ENCODE measurements at regions not wholly inside any gene's neighbourhood (a gene's known extent, or its start where the extent isn't known, plus 50 kb on each side); places are given as distances from the start of the nearest gene placed in this dataset.

GRCh38 chr5:3034881-3035280 lies 283.4 kb upstream of the IRX2 start:
- ATAC-seq, result no peak
- no peak overlapping the region for H3K27ac ChIP-seq (ENCODE audit: low read length)
- no peaks in the 10 kb centered on the region for H3F3A ChIP-seq (ENCODE audit: low read length, unreplicated experiment)
- intact Hi-C loops (cut with micrococcal nuclease), result no loop called here
- no peaks in the 10 kb centered on the region for H3K79me2 ChIP-seq (ENCODE audit: low read length)
- H3K4me2 ChIP-seq (ENCODE audit: low read length), result no peak overlapping the region
- H3K4me1 ChIP-seq (ENCODE audit: insufficient read depth, low read length), result no peaks in the 10 kb centered on the region
- TF ChIP-seq EZH2phosphoT487 (IDR thresholded peaks at IDR 0.05; ENCODE audit: borderline replicate concordance, low read length) (no peak), CTCF (conservative IDR thresholded peaks at IDR 0.05; ENCODE audit: low read depth, low read length) (no peak), EZH2 (IDR thresholded peaks at IDR 0.05; ENCODE audit: low read length, unreplicated experiment) (no peak)
- H2AFZ ChIP-seq (ENCODE audit: low read length), result no peak overlapping the region
- H3K9me2 ChIP-seq (replicated peaks; ENCODE audit: low read length), result no peaks in the 10 kb centered on the region
- H4K20me1 ChIP-seq (ENCODE audit: low read length), result no peaks in the 10 kb centered on the region
- no peaks in the 10 kb centered on the region for H3K36me3 ChIP-seq (ENCODE audit: low read depth, low read length)
- ChIA-PET POLR2A (ENCODE audit: unreplicated experiment) (no interaction called here), CTCF (no interaction called here)
- H3K9me3 ChIP-seq (ENCODE audit: low read length), result peaks cover 8% of the 10 kb centered on the region; the same call in 1 of the 2 replicates
- BruUV-seq (replicated peaks), result no TSS peak
- no peaks in the 10 kb centered on the region for H3K27me3 ChIP-seq (ENCODE audit: low read length)
- no peak overlapping the region for H3K9ac ChIP-seq (ENCODE audit: low read length)
- no peak for DNase-seq
- H3K4me3 ChIP-seq (ENCODE audit: low read length), result no peak overlapping the region

- Histone ChIP-seq H3F3A (ENCODE audit: low read length, unreplicated experiment) (no peaks in the 10 kb centered on the region), H3K9me2 (replicated peaks; ENCODE audit: low read length) (no peaks in the 10 kb centered on the region), H3K4me1 (ENCODE audit: insufficient read depth, low read length) (no peaks in the 10 kb centered on the region), H3K9ac (ENCODE audit: low read length) (no peak overlapping the region), H4K20me1 (ENCODE audit: low read length) (no peaks in the 10 kb centered on the region), H3K4me2 (ENCODE audit: low read length) (no peak overlapping the region), H3K36me3 (ENCODE audit: low read depth, low read length) (no peaks in the 10 kb centered on the region), H2AFZ (ENCODE audit: low read length) (no peak overlapping the region), H3K4me3 (ENCODE audit: low read length) (no peak overlapping the region), H3K27ac (ENCODE audit: low read length) (no peak overlapping the region), H3K79me2 (ENCODE audit: low read length) (no peaks in the 10 kb centered on the region), H3K9me3 (ENCODE audit: low read length) (peaks cover 8% of the 10 kb centered on the region; the same call in 1 of the 2 replicates), H3K27me3 (ENCODE audit: low read length) (no peaks in the 10 kb centered on the region)
- intact Hi-C loops (cut with micrococcal nuclease), result no loop called here
- DNase-seq, result no peak
- no peak for ATAC-seq
- BruUV-seq (replicated peaks), result no TSS peak
- POLR2A ChIA-PET (ENCODE audit: unreplicated experiment), result no interaction called here
- TF ChIP-seq EZH2phosphoT487 (IDR thresholded peaks at IDR 0.05; ENCODE audit: borderline replicate concordance, low read length) (no peak), EZH2 (IDR thresholded peaks at IDR 0.05; ENCODE audit: low read length, unreplicated experiment) (no peak), CTCF (conservative IDR thresholded peaks at IDR 0.05; ENCODE audit: low read depth, low read length) (no peak)
- CTCF ChIA-PET, result no interaction called here
Observed at GRCh38 chr5:3034449-3034848, 283.0 kb upstream of the IRX2 start.

GRCh38 chr5:3033033-3033755 lies 281.7 kb upstream of the IRX2 start:
- no peaks in the 10 kb centered on the region for H3K79me2 ChIP-seq (ENCODE audit: low read length)
- DNase-seq (no peak), ATAC-seq (no peak)
- H4K20me1 ChIP-seq (ENCODE audit: low read length), result no peaks in the 10 kb centered on the region
- no peak overlapping the region for H3K27ac ChIP-seq (ENCODE audit: low read length)
- no peak overlapping the region for H3K4me3 ChIP-seq (ENCODE audit: low read length)
- H3K4me1 ChIP-seq (ENCODE audit: insufficient read depth, low read length), result no peaks in the 10 kb centered on the region
- peaks cover 7% of the 10 kb centered on the region; the same call in 1 of the 2 replicates for H3K9me3 ChIP-seq (ENCODE audit: low read length)
- TF ChIP-seq EZH2phosphoT487 (IDR thresholded peaks at IDR 0.05; ENCODE audit: borderline replicate concordance, low read length), result no peak
- no peak for TF ChIP-seq CTCF (conservative IDR thresholded peaks at IDR 0.05; ENCODE audit: low read depth, low read length)
- no peak for TF ChIP-seq EZH2 (IDR thresholded peaks at IDR 0.05; ENCODE audit: low read length, unreplicated experiment)
- ChIA-PET CTCF (no interaction called here), POLR2A (ENCODE audit: unreplicated experiment) (no interaction called here)
- no peaks in the 10 kb centered on the region for H3K9me2 ChIP-seq (replicated peaks; ENCODE audit: low read length)
- no peak overlapping the region for H3K9ac ChIP-seq (ENCODE audit: low read length)
- intact Hi-C loops (cut with micrococcal nuclease), result no loop called here
- H2AFZ ChIP-seq (ENCODE audit: low read length), result no peak overlapping the region
- no peaks in the 10 kb centered on the region for H3K36me3 ChIP-seq (ENCODE audit: low read depth, low read length)
- no TSS peak for BruUV-seq (replicated peaks)
- no peak overlapping the region for H3K4me2 ChIP-seq (ENCODE audit: low read length)
- no peaks in the 10 kb centered on the region for H3K27me3 ChIP-seq (ENCODE audit: low read length)
- no peaks in the 10 kb centered on the region for H3F3A ChIP-seq (ENCODE audit: low read length, unreplicated experiment)
